H9 (cell line): ENCODE measurements at regions not wholly inside any gene's neighbourhood (a gene's known extent, or its start where the extent isn't known, plus 50 kb on each side); places are given as distances from the start of the nearest gene placed in this dataset.

Experiments
- DNase-seq: peaks from one replicate; pipeline ENCODE4 v3.0.0-alpha.2; 2017
- H2AFZ ChIP-seq: one replicate; pipeline ENCODE4 v1.6.1; 2013; ENCODE audit warnings: mild to moderate bottlenecking, low read length, control low read depth, moderate library complexity
- H2AK5ac ChIP-seq: 2 replicates; pipeline ENCODE4 v1.6.1; 2013; ENCODE audit warnings: low read length, control low read depth, mixed read lengths; ENCODE audit not compliant: insufficient read length
- H2BK120ac ChIP-seq: one replicate; pipeline ENCODE4 v1.6.1; 2013; ENCODE audit warnings: low read depth, mild to moderate bottlenecking, low read length, control low read depth, inconsistent platforms; ENCODE audit not compliant: poor library complexity, severe bottlenecking
- H2BK12ac ChIP-seq: 2 replicates; pipeline ENCODE4 v1.6.1; 2013; ENCODE audit warnings: low read length, control low read depth, mixed read lengths, low read depth; ENCODE audit not compliant: insufficient read length
- H2BK15ac ChIP-seq: 2 replicates; pipeline ENCODE4 v1.6.1; 2013; ENCODE audit warnings: low read depth, low read length, control low read depth
- H2BK20ac ChIP-seq: one replicate; pipeline ENCODE4 v1.6.1; 2013; ENCODE audit warnings: low read depth, mild to moderate bottlenecking, low read length, control low read depth, inconsistent platforms; ENCODE audit not compliant: poor library complexity, severe bottlenecking
- H2BK5ac ChIP-seq: 2 replicates; pipeline ENCODE4 v1.6.1; 2013; ENCODE audit warnings: low read length, control low read depth, mixed read lengths; ENCODE audit not compliant: insufficient read length
- H3K14ac ChIP-seq: 2 replicates; pipeline ENCODE4 v1.6.1; 2013; ENCODE audit warnings: low read length, control low read depth; ENCODE audit not compliant: insufficient read depth
- H3K18ac ChIP-seq: 2 replicates; pipeline ENCODE4 v1.6.1; 2013; ENCODE audit warnings: low read depth, mild to moderate bottlenecking, mixed read lengths, low read length, control low read depth; ENCODE audit not compliant: insufficient read length
- H3K23ac ChIP-seq: 2 replicates; pipeline ENCODE4 v1.6.1; 2013; ENCODE audit warnings: low read length, control low read depth, mixed read lengths, low read depth; ENCODE audit not compliant: insufficient read length
- H3K23me2 ChIP-seq: 2 replicates; pipeline ENCODE4 v1.6.1; 2013; ENCODE audit warnings: low read depth, mild to moderate bottlenecking, mixed read lengths, low read length, control low read depth; ENCODE audit not compliant: insufficient read length, poor library complexity, severe bottlenecking
- H3K27ac ChIP-seq: 2 replicates; pipeline ENCODE4 v1.5.1; 2013; ENCODE audit warnings: low read length, control low read depth, mixed read lengths, low read depth; ENCODE audit not compliant: insufficient read length
- H3K27me3 ChIP-seq: 2 replicates; pipeline ENCODE4 v1.6.1; 2013; ENCODE audit warnings: low read length, control low read depth, inconsistent platforms; ENCODE audit not compliant: insufficient read depth
- H3K4ac ChIP-seq: 2 replicates; pipeline ENCODE4 v1.6.1; 2013; ENCODE audit warnings: low read depth, mild to moderate bottlenecking, control low read depth, inconsistent platforms, low read length, moderate library complexity
- H3K4me1 ChIP-seq: 2 replicates; pipeline ENCODE4 v1.6.1; 2013; ENCODE audit warnings: low read length, control low read depth, inconsistent platforms; ENCODE audit not compliant: insufficient read depth
- H3K4me2 ChIP-seq: 2 replicates; pipeline ENCODE4 v1.6.1; 2013; ENCODE audit warnings: low read length, control low read depth, mixed read lengths; ENCODE audit not compliant: insufficient read length, insufficient read depth
- H3K56ac ChIP-seq: 2 replicates; pipeline ENCODE4 v1.6.1; 2013; ENCODE audit warnings: low read depth, mild to moderate bottlenecking, mixed read lengths, low read length, control low read depth; ENCODE audit not compliant: insufficient read length
- H3K79me1 ChIP-seq: 2 replicates; pipeline ENCODE4 v1.6.1; 2013; ENCODE audit warnings: low read depth, mild to moderate bottlenecking, moderate library complexity, low read length, control low read depth, inconsistent platforms; ENCODE audit not compliant: insufficient read depth, poor library complexity, severe bottlenecking
- H3K79me2 ChIP-seq: 2 replicates; pipeline ENCODE4 v1.6.1; 2013; ENCODE audit warnings: low read length, control low read depth, inconsistent platforms; ENCODE audit not compliant: insufficient read depth
- H3K9ac ChIP-seq: 2 replicates; pipeline ENCODE4 v1.6.1; 2013; ENCODE audit warnings: low read length, control low read depth, mixed read lengths; ENCODE audit not compliant: insufficient read length; ENCODE audit errors: extremely low read depth
- H3K9me3 ChIP-seq: one replicate; pipeline ENCODE4 v1.6.1; 2013; ENCODE audit warnings: low read depth, low read length, inconsistent platforms; ENCODE audit not compliant: control insufficient read depth
- H3T11ph ChIP-seq: one replicate; pipeline ENCODE4 v1.6.1; 2013; ENCODE audit warnings: mild to moderate bottlenecking, low read length, control low read depth, inconsistent platforms
- H4K20me1 ChIP-seq: one replicate; pipeline ENCODE4 v1.6.1; 2013; ENCODE audit not compliant: control insufficient read depth, insufficient read length, insufficient read depth
- H4K5ac ChIP-seq: 2 replicates; pipeline ENCODE4 v1.6.1; 2013; ENCODE audit warnings: low read depth, mild to moderate bottlenecking, mixed read lengths, low read length, control low read depth; ENCODE audit not compliant: insufficient read length
- H4K8ac ChIP-seq: replicated peaks from 2 replicates; pipeline ENCODE4 v1.6.1; 2013; ENCODE audit warnings: low read length, control low read depth, mixed read lengths, low read depth; ENCODE audit not compliant: insufficient read length
- H4K91ac ChIP-seq: 2 replicates; pipeline ENCODE4 v1.6.1; 2013; ENCODE audit warnings: low read depth, mild to moderate bottlenecking, moderate library complexity, mixed read lengths, low read length, control low read depth; ENCODE audit not compliant: insufficient read length
- H3K27ac Mint-ChIP-seq, 3 experiments: 2 replicates in 2 of 3; 3 replicates in 1 of 3; pipeline ENCODE4 v1.8.0; 2020 to 2021; ENCODE audit warnings: mixed read lengths in 3 of 3, mild to moderate bottlenecking in 1 of 3, moderate library complexity in 1 of 3
- H3K27me3 Mint-ChIP-seq: 2 replicates; pipeline ENCODE4 v1.8.0; 2021; ENCODE audit warnings: low read depth, mild to moderate bottlenecking, moderate library complexity, mixed read lengths
- H3K36me3 Mint-ChIP-seq, 3 experiments: 2 replicates in 2 of 3; 3 replicates in 1 of 3; pipeline ENCODE4 v1.8.0; 2020 to 2021; ENCODE audit warnings: low read depth in 3 of 3, mixed read lengths in 3 of 3; ENCODE audit not compliant: insufficient read depth in 1 of 3
- H3K4me1 Mint-ChIP-seq, 2 experiments: 2 replicates each; pipeline ENCODE4 v1.8.0; 2020; ENCODE audit warnings: mixed read lengths in 2 of 2
- H3K4me3 Mint-ChIP-seq, 2 experiments: 2 replicates in 1 of 2; 3 replicates in 1 of 2; pipeline ENCODE4 v1.8.0; 2020 to 2021; ENCODE audit warnings: mild to moderate bottlenecking in 2 of 2, mixed read lengths in 2 of 2, moderate library complexity in 1 of 2
- H3K9me3 Mint-ChIP-seq, 2 experiments: 2 replicates in 1 of 2; 3 replicates in 1 of 2; pipeline ENCODE4 v1.8.0; 2020; ENCODE audit warnings: mild to moderate bottlenecking in 2 of 2, mixed read lengths in 2 of 2, moderate library complexity in 1 of 2
- CTCF ChIP-seq: fragments of 200-600 bp; sonication (generic); conservative IDR thresholded peaks from 3 replicates; pipeline ENCODE4 v1.8.0; 2021; ENCODE audit warnings: antibody characterized with exemption, mild to moderate bottlenecking
- WGBS: extraction: QIAGEN DNeasy Blood & Tissue Kit; methylation state at CpG from one replicate; pipeline ENCODE4 v1.1.7; 2013; ENCODE audit warnings: missing lambda C conversion rate, low lambda C conversion rate, mixed read lengths; ENCODE audit not compliant: insufficient read length; ENCODE audit errors: extremely low coverage; 5-methylcytosine and 5-hydroxymethylcytosine counted together

GRCh38 chr4:28918871-28919270 lies 1801.3 kb upstream of the PCDH7 start:
- no peak overlapping the region for H3K4ac ChIP-seq
- no peak overlapping the region for H3T11ph ChIP-seq
- Mint-ChIP-seq H3K27ac (no peak overlapping the region), H3K27me3 (no peaks in the 10 kb centered on the region), H3K4me1 (peaks cover 0 to 8% of the 10 kb centered on the region in 2 experiments; a peak in 2 of 4 replicates), H3K9me3 (no peaks in the 10 kb centered on the region; a peak in 1 of 5 replicates), H3K36me3 (no peaks in the 10 kb centered on the region; a peak in 1 of 7 replicates), H3K4me3 (no peak overlapping the region)
- H3K27me3 ChIP-seq: no peaks in the 10 kb centered on the region
- no peak overlapping the region for H3K4me2 ChIP-seq
- no peaks in the 10 kb centered on the region for H3K4me1 ChIP-seq
- no peak overlapping the region for H2BK120ac ChIP-seq
- no peak overlapping the region for H3K56ac ChIP-seq
- no peak overlapping the region for H2BK15ac ChIP-seq
- WGBS: no CpG with 5 or more reads among the region's 1 CpG
- no peak overlapping the region for H3K23ac ChIP-seq
- no peak overlapping the region for H4K8ac ChIP-seq
- DNase-seq: no peak
- no peaks in the 10 kb centered on the region for H3K79me1 ChIP-seq
- H2AFZ ChIP-seq: no peak overlapping the region
- H3K14ac ChIP-seq: no peak overlapping the region
- no peaks in the 10 kb centered on the region for H4K20me1 ChIP-seq
- no peaks in the 10 kb centered on the region for H3K23me2 ChIP-seq
- no peak for TF ChIP-seq CTCF
- no peak overlapping the region for H4K91ac ChIP-seq
- H3K9me3 ChIP-seq: no peaks in the 10 kb centered on the region
- no peak overlapping the region for H3K9ac ChIP-seq
- H2BK12ac ChIP-seq: no peak overlapping the region
- H4K5ac ChIP-seq: no peak overlapping the region
- no peak overlapping the region for H3K27ac ChIP-seq
- H2AK5ac ChIP-seq: no peak overlapping the region
- no peaks in the 10 kb centered on the region for H3K79me2 ChIP-seq
- H3K18ac ChIP-seq: no peak overlapping the region
- no peak overlapping the region for H2BK5ac ChIP-seq
- H2BK20ac ChIP-seq: no peak overlapping the region
